NCI-H69 (cell line): ENCODE measurements at regions not wholly inside any gene's neighbourhood (a gene's known extent, or its start where the extent isn't known, plus 50 kb on each side); places are given as distances from the start of the nearest gene placed in this dataset.
A peak's percentile ranks its signal among the peaks of the same experiment; 100 is the strongest.

ENCODE experiments used
- DNase-seq: peaks from one replicate; lab custom pipeline; 2025; lab: John Stamatoyannopoulos, UW

- peak; percentile 91 for DNase-seq
Observed at GRCh38 chr7:12456506-12456905, 52.8 kb upstream of the VWDE start.

GRCh38 chr7:12458520-12459131 is 55.0 kb upstream of the VWDE start:
- DNase-seq = peak; percentile 77

- no peak for DNase-seq
Observed at GRCh38 chr7:12467837-12468236, 64.2 kb upstream of the VWDE start.

GRCh38 chr7:12469568-12469967 is 65.9 kb upstream of the VWDE start:
- peak; percentile 19 for DNase-seq

- no peak for DNase-seq
Observed at GRCh38 chr7:12470930-12471329, 67.3 kb upstream of the VWDE start.

- no peak for DNase-seq
Observed at GRCh38 chr7:12474035-12474434, 70.4 kb upstream of the VWDE start.

GRCh38 chr7:12475362-12476063 is 71.8 kb upstream of the VWDE start:
- DNase-seq = peak; percentile 80

- no peak for DNase-seq
Observed at GRCh38 chr7:12477620-12478019, 74.0 kb upstream of the VWDE start.

GRCh38 chr7:12481722-12482121 is 78.1 kb upstream of the VWDE start:
- DNase-seq = no peak

- DNase-seq = no peak
Observed at GRCh38 chr7:12485845-12486244, 82.2 kb upstream of the VWDE start.

GRCh38 chr7:12488341-12488740 is 82.2 kb upstream of the SCIN start:
- peak; percentile 51 for DNase-seq

- peak; percentile 82 for DNase-seq
Observed at GRCh38 chr7:12490107-12490688, 80.3 kb upstream of the SCIN start.

GRCh38 chr7:12490940-12491339 is 79.6 kb upstream of the SCIN start:
- DNase-seq = no peak

GRCh38 chr7:12491526-12491925 is 79.0 kb upstream of the SCIN start:
- DNase-seq = no peak

- peak; percentile 38 for DNase-seq
Observed at GRCh38 chr7:12493407-12493806, 77.1 kb upstream of the SCIN start.

- peak; percentile 38 for DNase-seq
Observed at GRCh38 chr7:12493863-12494686, 76.4 kb upstream of the SCIN start.

- DNase-seq = peak; percentile 38
Observed at GRCh38 chr7:12494687-12495024, 75.9 kb upstream of the SCIN start.

GRCh38 chr7:12496901-12497674 is 73.4 kb upstream of the SCIN start:
- peak; percentile 84 for DNase-seq

GRCh38 chr7:12504149-12504548 is 66.4 kb upstream of the SCIN start:
- DNase-seq = no peak

GRCh38 chr7:12508005-12508404 is 62.5 kb upstream of the SCIN start:
- no peak for DNase-seq

- DNase-seq = peak; percentile 56
Observed at GRCh38 chr7:12508554-12508953, 62.0 kb upstream of the SCIN start.

GRCh38 chr7:12517451-12517850 is 53.1 kb upstream of the SCIN start:
- DNase-seq = no peak
